ENCODE measurements at regions not wholly inside any gene's neighbourhood (a gene's known extent, or its start where the extent isn't known, plus 50 kb on each side); places are given as distances from the start of the nearest gene placed in this dataset.

- H3K9me3 ChIP-seq (ENCODE audit: low read length) = 0 out of 2 replicates have a peak, but pooled peaks cover 5% of the 10 kb centered on the region
- H4K20me1 ChIP-seq (ENCODE audit: low read length) = no peaks in the 10 kb centered on the region
- intact Hi-C loops (cut with micrococcal nuclease) = no loop called here
- H3K9ac ChIP-seq (ENCODE audit: low read length) = no peak overlapping the region
- POLR2A ChIA-PET (ENCODE audit: unreplicated experiment) = no interaction called here
- H3F3A ChIP-seq (ENCODE audit: low read length, unreplicated experiment) = no peaks in the 10 kb centered on the region
- ATAC-seq = no peak
- peaks cover 6% of the 10 kb centered on the region; the same call in 1 of the 2 replicates for H3K4me1 ChIP-seq (ENCODE audit: insufficient read depth, low read length)
- H3K27me3 ChIP-seq (ENCODE audit: low read length) = no peaks in the 10 kb centered on the region
- H3K9me2 ChIP-seq (replicated peaks; ENCODE audit: low read length) = no peaks in the 10 kb centered on the region
- H3K36me3 ChIP-seq (ENCODE audit: low read depth, low read length) = no peaks in the 10 kb centered on the region
- BruUV-seq (replicated peaks) = no TSS peak
- no peak overlapping the region for H3K27ac ChIP-seq (ENCODE audit: low read length)
- DNase-seq = no peak
- H3K4me3 ChIP-seq (ENCODE audit: low read length) = no peak overlapping the region
- H3K79me2 ChIP-seq (ENCODE audit: low read length) = no peaks in the 10 kb centered on the region
- TF ChIP-seq EZH2phosphoT487 (IDR thresholded peaks at IDR 0.05; ENCODE audit: borderline replicate concordance, low read length) (no peak), EZH2 (IDR thresholded peaks at IDR 0.05; ENCODE audit: low read length, unreplicated experiment) (no peak)
- TF ChIP-seq, protein P1, sequence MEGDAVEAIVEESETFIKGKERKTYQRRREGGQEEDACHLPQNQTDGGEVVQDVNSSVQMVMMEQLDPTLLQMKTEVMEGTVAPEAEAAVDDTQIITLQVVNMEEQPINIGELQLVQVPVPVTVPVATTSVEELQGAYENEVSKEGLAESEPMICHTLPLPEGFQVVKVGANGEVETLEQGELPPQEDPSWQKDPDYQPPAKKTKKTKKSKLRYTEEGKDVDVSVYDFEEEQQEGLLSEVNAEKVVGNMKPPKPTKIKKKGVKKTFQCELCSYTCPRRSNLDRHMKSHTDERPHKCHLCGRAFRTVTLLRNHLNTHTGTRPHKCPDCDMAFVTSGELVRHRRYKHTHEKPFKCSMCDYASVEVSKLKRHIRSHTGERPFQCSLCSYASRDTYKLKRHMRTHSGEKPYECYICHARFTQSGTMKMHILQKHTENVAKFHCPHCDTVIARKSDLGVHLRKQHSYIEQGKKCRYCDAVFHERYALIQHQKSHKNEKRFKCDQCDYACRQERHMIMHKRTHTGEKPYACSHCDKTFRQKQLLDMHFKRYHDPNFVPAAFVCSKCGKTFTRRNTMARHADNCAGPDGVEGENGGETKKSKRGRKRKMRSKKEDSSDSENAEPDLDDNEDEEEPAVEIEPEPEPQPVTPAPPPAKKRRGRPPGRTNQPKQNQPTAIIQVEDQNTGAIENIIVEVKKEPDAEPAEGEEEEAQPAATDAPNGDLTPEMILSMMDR (conservative IDR thresholded peaks at IDR 0.05; ENCODE audit: low read depth, low read length) = no peak
- H3K4me2 ChIP-seq (ENCODE audit: low read length) = no peak overlapping the region
- no peak overlapping the region for H2AFZ ChIP-seq (ENCODE audit: low read length)
- CTCF ChIA-PET = no interaction called here
Observed at GRCh38 chr1:88070956-88071355, 613.1 kb upstream of the PKN2 start.

- no peaks in the 10 kb centered on the region for H3F3A ChIP-seq (ENCODE audit: low read length, unreplicated experiment)
- no TSS peak for BruUV-seq (replicated peaks)
- H3K27me3 ChIP-seq (ENCODE audit: low read length) = no peaks in the 10 kb centered on the region
- no peaks in the 10 kb centered on the region for H3K9me3 ChIP-seq (ENCODE audit: low read length)
- no peak overlapping the region for H3K4me2 ChIP-seq (ENCODE audit: low read length)
- intact Hi-C loops (cut with micrococcal nuclease) = no loop called here
- no peaks in the 10 kb centered on the region for H3K4me1 ChIP-seq (ENCODE audit: insufficient read depth, low read length)
- no peaks in the 10 kb centered on the region for H4K20me1 ChIP-seq (ENCODE audit: low read length)
- H3K9me2 ChIP-seq (replicated peaks; ENCODE audit: low read length) = no peaks in the 10 kb centered on the region
- ChIA-PET CTCF (no interaction called here), POLR2A (ENCODE audit: unreplicated experiment) (no interaction called here)
- H3K79me2 ChIP-seq (ENCODE audit: low read length) = no peaks in the 10 kb centered on the region
- no peak for ATAC-seq
- TF ChIP-seq, protein P1 (conservative IDR thresholded peaks at IDR 0.05; ENCODE audit: low read depth, low read length) = no peak
- TF ChIP-seq EZH2 (IDR thresholded peaks at IDR 0.05; ENCODE audit: low read length, unreplicated experiment) = no peak
- TF ChIP-seq EZH2phosphoT487 (IDR thresholded peaks at IDR 0.05; ENCODE audit: borderline replicate concordance, low read length) = no peak
- no peak overlapping the region for H3K27ac ChIP-seq (ENCODE audit: low read length)
- DNase-seq = no peak
- H3K9ac ChIP-seq (ENCODE audit: low read length) = no peak overlapping the region
- H2AFZ ChIP-seq (ENCODE audit: low read length) = no peak overlapping the region
- H3K36me3 ChIP-seq (ENCODE audit: low read depth, low read length) = no peaks in the 10 kb centered on the region
- no peak overlapping the region for H3K4me3 ChIP-seq (ENCODE audit: low read length)
Observed at GRCh38 chr1:88074661-88075060, 609.4 kb upstream of the PKN2 start.

DNA sequence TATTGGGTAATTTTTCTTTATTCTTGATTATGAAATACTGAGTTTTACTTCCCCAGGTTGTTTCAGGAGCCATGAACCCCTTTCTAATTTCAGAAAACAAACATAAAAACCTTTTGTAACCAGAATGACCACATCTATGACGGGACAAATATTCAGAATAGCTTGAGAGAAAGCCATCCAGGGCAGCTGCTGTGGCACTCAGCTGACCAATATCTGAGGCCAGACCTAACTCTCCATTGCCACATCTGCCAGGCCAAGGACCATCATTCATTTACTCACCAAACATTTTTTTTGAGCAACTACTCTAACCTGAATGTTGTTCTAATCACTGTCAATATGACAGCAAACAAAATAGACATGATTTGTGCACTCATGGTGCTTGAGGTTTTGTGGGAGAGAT is 608.3 kb upstream of the PKN2 start:
- no peaks in the 10 kb centered on the region for H3K79me2 ChIP-seq (ENCODE audit: low read length)
- no peaks in the 10 kb centered on the region for H3F3A ChIP-seq (ENCODE audit: low read length, unreplicated experiment)
- H3K9me3 ChIP-seq (ENCODE audit: low read length) = no peaks in the 10 kb centered on the region
- H3K9ac ChIP-seq (ENCODE audit: low read length) = no peak overlapping the region
- H3K4me3 ChIP-seq (ENCODE audit: low read length) = no peak overlapping the region
- H2AFZ ChIP-seq (ENCODE audit: low read length) = no peak overlapping the region
- no peaks in the 10 kb centered on the region for H4K20me1 ChIP-seq (ENCODE audit: low read length)
- DNase-seq = no peak
- H3K36me3 ChIP-seq (ENCODE audit: low read depth, low read length) = no peaks in the 10 kb centered on the region
- no TSS peak for BruUV-seq (replicated peaks)
- intact Hi-C loops (cut with micrococcal nuclease) = no loop called here
- ChIA-PET POLR2A (ENCODE audit: unreplicated experiment) (no interaction called here), CTCF (no interaction called here)
- no peak overlapping the region for H3K27ac ChIP-seq (ENCODE audit: low read length)
- ATAC-seq = no peak
- no peak for TF ChIP-seq EZH2 (IDR thresholded peaks at IDR 0.05; ENCODE audit: low read length, unreplicated experiment)
- TF ChIP-seq, protein P1 (conservative IDR thresholded peaks at IDR 0.05; ENCODE audit: low read depth, low read length) = no peak
- no peak for TF ChIP-seq EZH2phosphoT487 (IDR thresholded peaks at IDR 0.05; ENCODE audit: borderline replicate concordance, low read length)
- no peaks in the 10 kb centered on the region for H3K9me2 ChIP-seq (replicated peaks; ENCODE audit: low read length)
- H3K4me2 ChIP-seq (ENCODE audit: low read length) = no peak overlapping the region
- no peaks in the 10 kb centered on the region for H3K27me3 ChIP-seq (ENCODE audit: low read length)
- peaks cover 9% of the 10 kb centered on the region for H3K4me1 ChIP-seq (ENCODE audit: insufficient read depth, low read length)

Measured in PC-3 (cell line).